ENCODE measurements at regions not wholly inside any gene's neighbourhood (a gene's known extent, or its start where the extent isn't known, plus 50 kb on each side); places are given as distances from the start of the nearest gene placed in this dataset.

DNA sequence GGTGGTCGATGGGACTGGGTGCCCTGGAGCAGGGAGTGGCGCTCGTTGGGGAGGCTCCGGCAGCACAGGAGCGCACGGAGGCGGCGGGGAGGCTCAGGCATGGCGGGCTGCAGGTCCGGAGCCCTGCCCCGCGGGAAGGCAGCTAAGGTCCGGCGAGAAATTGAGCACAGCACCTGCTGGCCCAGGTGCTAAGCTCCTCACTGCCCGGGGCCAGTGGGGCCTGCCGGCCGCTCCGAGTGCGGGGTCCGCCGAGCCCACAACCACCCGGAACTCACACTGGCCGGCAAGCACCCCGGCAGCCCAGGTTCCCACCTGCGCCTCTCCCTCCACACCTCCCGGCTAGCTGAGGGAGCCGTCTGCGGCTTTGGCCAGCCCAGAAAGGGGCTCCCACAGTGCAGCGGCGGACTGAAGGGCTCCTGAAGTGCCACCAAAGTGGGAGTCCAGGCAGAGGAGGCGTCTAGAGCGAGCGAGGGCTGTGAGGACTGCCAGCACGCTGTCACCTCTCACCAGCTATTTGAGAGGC lies 88.8 kb upstream of the EEF2KMT start:
- ChIA-PET CTCF (no interaction called here), POLR2A (no interaction called here)
- Histone ChIP-seq H3K36me3 (ENCODE audit: control insufficient read depth in 2 of 2, insufficient read depth in 1 of 2, low read length in 2 of 2) (no peaks in the 10 kb centered on the region), H3K9me3 (ENCODE audit: control insufficient read depth, insufficient read depth, low read depth, low read length) (no peaks in the 10 kb centered on the region), H3K27ac (ENCODE audit: extremely low read depth, low read depth, low read length) (no peak overlapping the region), H3K4me3 (ENCODE audit: low read depth, low read length) (no peak overlapping the region), H3K4me1 (ENCODE audit: control insufficient read depth, insufficient read depth, low read length) (no peaks in the 10 kb centered on the region)
- TF ChIP-seq ZNF776 (tag by site-specific recombination; IDR thresholded peaks at IDR 0.05; ENCODE audit: borderline replicate concordance) (no peak), ZNF114 (tag by site-specific recombination; IDR thresholded peaks at IDR 0.05) (no peak), ZFP3 (tag by site-specific recombination; IDR thresholded peaks at IDR 0.05; ENCODE audit: low read depth) (no peak), SCRT1 (tag by site-specific recombination; IDR thresholded peaks at IDR 0.05; ENCODE audit: borderline replicate concordance) (no peak), ZNF221 (tag by site-specific recombination; IDR thresholded peaks at IDR 0.05; ENCODE audit: borderline replicate concordance) (no peak), MEIS1 (CRISPR knock-in tag; IDR thresholded peaks at IDR 0.05; ENCODE audit: borderline replicate concordance) (no peak), ZNF311 (tag by site-specific recombination; IDR thresholded peaks at IDR 0.05; ENCODE audit: borderline replicate concordance) (no peak), ZNF707 (tag by site-specific recombination; IDR thresholded peaks at IDR 0.05) (no peak), ZSCAN23 (tag by site-specific recombination; IDR thresholded peaks at IDR 0.05) (no peak), ZNF585B (tag by site-specific recombination; IDR thresholded peaks at IDR 0.05) (no peak)
- TF ChIP-seq, protein P1, sequence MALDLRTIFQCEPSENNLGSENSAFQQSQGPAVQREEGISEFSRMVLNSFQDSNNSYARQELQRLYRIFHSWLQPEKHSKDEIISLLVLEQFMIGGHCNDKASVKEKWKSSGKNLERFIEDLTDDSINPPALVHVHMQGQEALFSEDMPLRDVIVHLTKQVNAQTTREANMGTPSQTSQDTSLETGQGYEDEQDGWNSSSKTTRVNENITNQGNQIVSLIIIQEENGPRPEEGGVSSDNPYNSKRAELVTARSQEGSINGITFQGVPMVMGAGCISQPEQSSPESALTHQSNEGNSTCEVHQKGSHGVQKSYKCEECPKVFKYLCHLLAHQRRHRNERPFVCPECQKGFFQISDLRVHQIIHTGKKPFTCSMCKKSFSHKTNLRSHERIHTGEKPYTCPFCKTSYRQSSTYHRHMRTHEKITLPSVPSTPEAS (tag by site-specific recombination; IDR thresholded peaks at IDR 0.05): no peak
- TF ChIP-seq, protein P2, sequence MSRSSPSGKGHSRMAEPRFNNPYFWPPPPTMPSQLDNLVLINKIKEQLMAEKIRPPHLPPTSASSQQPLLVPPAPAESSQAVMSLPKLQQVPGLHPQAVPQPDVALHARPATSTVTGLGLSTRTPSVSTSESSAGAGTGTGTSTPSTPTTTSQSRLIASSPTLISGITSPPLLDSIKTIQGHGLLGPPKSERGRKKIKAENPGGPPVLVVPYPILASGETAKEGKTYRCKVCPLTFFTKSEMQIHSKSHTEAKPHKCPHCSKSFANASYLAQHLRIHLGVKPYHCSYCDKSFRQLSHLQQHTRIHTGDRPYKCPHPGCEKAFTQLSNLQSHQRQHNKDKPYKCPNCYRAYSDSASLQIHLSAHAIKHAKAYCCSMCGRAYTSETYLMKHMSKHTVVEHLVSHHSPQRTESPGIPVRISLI (tag by site-specific recombination; IDR thresholded peaks at IDR 0.05): no peak
- TF ChIP-seq, protein P3, sequence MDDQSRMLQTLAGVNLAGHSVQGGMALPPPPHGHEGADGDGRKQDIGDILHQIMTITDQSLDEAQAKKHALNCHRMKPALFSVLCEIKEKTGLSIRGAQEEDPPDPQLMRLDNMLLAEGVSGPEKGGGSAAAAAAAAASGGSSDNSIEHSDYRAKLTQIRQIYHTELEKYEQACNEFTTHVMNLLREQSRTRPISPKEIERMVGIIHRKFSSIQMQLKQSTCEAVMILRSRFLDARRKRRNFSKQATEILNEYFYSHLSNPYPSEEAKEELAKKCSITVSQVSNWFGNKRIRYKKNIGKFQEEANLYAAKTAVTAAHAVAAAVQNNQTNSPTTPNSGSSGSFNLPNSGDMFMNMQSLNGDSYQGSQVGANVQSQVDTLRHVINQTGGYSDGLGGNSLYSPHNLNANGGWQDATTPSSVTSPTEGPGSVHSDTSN (CRISPR knock-in tag; IDR thresholded peaks at IDR 0.05): no peak
- TF ChIP-seq, protein P4, sequence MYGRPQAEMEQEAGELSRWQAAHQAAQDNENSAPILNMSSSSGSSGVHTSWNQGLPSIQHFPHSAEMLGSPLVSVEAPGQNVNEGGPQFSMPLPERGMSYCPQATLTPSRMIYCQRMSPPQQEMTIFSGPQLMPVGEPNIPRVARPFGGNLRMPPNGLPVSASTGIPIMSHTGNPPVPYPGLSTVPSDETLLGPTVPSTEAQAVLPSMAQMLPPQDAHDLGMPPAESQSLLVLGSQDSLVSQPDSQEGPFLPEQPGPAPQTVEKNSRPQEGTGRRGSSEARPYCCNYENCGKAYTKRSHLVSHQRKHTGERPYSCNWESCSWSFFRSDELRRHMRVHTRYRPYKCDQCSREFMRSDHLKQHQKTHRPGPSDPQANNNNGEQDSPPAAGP (tag by site-specific recombination; IDR thresholded peaks at IDR 0.05): no peak
- TF ChIP-seq, protein P5, sequence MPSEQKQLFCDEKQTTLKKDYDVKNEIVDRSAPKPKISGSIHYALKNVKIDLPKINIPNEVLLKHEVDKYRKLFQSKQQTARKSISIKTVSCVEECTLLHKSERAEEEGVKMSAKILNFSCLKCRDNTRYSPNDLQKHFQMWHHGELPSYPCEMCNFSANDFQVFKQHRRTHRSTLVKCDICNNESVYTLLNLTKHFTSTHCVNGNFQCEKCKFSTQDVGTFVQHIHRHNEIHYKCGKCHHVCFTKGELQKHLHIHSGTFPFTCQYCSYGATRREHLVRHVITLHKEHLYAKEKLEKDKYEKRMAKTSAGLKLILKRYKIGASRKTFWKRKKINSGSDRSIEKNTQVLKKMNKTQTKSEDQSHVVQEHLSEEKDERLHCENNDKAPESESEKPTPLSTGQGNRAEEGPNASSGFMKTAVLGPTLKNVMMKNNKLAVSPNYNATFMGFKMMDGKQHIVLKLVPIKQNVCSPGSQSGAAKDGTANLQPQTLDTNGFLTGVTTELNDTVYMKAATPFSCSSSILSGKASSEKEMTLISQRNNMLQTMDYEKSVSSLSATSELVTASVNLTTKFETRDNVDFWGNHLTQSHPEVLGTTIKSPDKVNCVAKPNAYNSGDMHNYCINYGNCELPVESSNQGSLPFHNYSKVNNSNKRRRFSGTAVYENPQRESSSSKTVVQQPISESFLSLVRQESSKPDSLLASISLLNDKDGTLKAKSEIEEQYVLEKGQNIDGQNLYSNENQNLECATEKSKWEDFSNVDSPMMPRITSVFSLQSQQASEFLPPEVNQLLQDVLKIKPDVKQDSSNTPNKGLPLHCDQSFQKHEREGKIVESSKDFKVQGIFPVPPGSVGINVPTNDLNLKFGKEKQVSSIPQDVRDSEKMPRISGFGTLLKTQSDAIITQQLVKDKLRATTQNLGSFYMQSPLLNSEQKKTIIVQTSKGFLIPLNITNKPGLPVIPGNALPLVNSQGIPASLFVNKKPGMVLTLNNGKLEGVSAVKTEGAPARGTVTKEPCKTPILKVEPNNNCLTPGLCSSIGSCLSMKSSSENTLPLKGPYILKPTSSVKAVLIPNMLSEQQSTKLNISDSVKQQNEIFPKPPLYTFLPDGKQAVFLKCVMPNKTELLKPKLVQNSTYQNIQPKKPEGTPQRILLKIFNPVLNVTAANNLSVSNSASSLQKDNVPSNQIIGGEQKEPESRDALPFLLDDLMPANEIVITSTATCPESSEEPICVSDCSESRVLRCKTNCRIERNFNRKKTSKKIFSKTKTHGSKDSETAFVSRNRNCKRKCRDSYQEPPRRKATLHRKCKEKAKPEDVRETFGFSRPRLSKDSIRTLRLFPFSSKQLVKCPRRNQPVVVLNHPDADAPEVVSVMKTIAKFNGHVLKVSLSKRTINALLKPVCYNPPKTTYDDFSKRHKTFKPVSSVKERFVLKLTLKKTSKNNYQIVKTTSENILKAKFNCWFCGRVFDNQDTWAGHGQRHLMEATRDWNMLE (tag by site-specific recombination; conservative IDR thresholded peaks at IDR 0.05; ENCODE audit: low read depth): no peak
- TF ChIP-seq, protein P6, sequence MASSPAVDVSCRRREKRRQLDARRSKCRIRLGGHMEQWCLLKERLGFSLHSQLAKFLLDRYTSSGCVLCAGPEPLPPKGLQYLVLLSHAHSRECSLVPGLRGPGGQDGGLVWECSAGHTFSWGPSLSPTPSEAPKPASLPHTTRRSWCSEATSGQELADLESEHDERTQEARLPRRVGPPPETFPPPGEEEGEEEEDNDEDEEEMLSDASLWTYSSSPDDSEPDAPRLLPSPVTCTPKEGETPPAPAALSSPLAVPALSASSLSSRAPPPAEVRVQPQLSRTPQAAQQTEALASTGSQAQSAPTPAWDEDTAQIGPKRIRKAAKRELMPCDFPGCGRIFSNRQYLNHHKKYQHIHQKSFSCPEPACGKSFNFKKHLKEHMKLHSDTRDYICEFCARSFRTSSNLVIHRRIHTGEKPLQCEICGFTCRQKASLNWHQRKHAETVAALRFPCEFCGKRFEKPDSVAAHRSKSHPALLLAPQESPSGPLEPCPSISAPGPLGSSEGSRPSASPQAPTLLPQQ (tag by site-specific recombination; IDR thresholded peaks at IDR 0.05): no peak
- TF ChIP-seq, protein P7, sequence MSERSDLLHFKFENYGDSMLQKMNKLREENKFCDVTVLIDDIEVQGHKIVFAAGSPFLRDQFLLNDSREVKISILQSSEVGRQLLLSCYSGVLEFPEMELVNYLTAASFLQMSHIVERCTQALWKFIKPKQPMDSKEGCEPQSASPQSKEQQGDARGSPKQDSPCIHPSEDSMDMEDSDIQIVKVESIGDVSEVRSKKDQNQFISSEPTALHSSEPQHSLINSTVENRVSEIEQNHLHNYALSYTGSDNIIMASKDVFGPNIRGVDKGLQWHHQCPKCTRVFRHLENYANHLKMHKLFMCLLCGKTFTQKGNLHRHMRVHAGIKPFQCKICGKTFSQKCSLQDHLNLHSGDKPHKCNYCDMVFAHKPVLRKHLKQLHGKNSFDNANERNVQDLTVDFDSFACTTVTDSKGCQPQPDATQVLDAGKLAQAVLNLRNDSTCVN (tag by site-specific recombination; optimal IDR thresholded peaks at IDR 0.05): no peak

Data from HEK293 (cell line).